ENCODE measurements at regions not wholly inside any gene's neighbourhood (a gene's known extent, or its start where the extent isn't known, plus 50 kb on each side); places are given as distances from the start of the nearest gene placed in this dataset.
"Not testable (repeated sequence)": the region's sequence is repeated elsewhere in the genome, so short reads cannot be mapped to it uniquely, and the experiment has no call there.

- not testable (repeated sequence) for TF ChIP-seq CTCF, POLR2A, POLR2AphosphoS5 (IDR thresholded peaks at IDR 0.05)
Measured at GRCh38 chr6:26803762-26804161, 144.2 kb upstream of the ZNF322 start.

All from transverse colon (tissue), 4 donors.